Natural killer cell (primary cell): ENCODE measurements at regions not wholly inside any gene's neighbourhood (a gene's known extent, or its start where the extent isn't known, plus 50 kb on each side); places are given as distances from the start of the nearest gene placed in this dataset.
"Not testable (repeated sequence)": the region's sequence is repeated elsewhere in the genome, so short reads cannot be mapped to it uniquely, and the experiment has no call there.

Experiments
- ATAC-seq, 3 donors: fragments of 150-1000 bp in 2 of 3; fragments of 200-7000 bp in 1 of 3; cut with Tn5 transposase; 1 replicate in 1 of 3; 2 replicates in 2 of 3; pipeline ENCODE4 v1.10.0; 2021; ENCODE audit warnings: mild to moderate bottlenecking in 2 of 3, moderate library complexity in 2 of 3
- DNase-seq, 2 donors: peaks; one replicate each; pipeline versions ENCODE4 v3.0.0 to v3.0.0-alpha.2; 2013 to 2021; ENCODE audit warnings: mixed read lengths in 1 of 2
- H3K27ac ChIP-seq: one replicate; pipeline ENCODE4 v1.5.1; 2013; ENCODE audit warnings: mild to moderate bottlenecking, low read length
- H3K27me3 ChIP-seq: one replicate; pipeline ENCODE4 v1.6.1; 2013; ENCODE audit warnings: low read length; ENCODE audit not compliant: control insufficient read depth, insufficient read depth
- H3K36me3 ChIP-seq: one replicate; pipeline ENCODE4 v1.6.1; 2013; ENCODE audit warnings: low read length; ENCODE audit not compliant: control insufficient read depth, insufficient read depth
- H3K4me1 ChIP-seq: one replicate; pipeline ENCODE4 v1.6.1; 2013; ENCODE audit warnings: low read length; ENCODE audit not compliant: control insufficient read depth, insufficient read depth
- H3K4me3 ChIP-seq: one replicate; pipeline ENCODE4 v1.5.1; 2013; ENCODE audit warnings: low read length
- H3K9me3 ChIP-seq: one replicate; pipeline ENCODE4 v1.6.1; 2013; ENCODE audit warnings: low read length; ENCODE audit not compliant: control insufficient read depth, insufficient read depth
- H3K27ac Mint-ChIP-seq, 2 donors: one replicate each; pipeline ENCODE4 v1.8.0; 2022; ENCODE audit warnings: mild to moderate bottlenecking in 2 of 2, mixed read lengths in 2 of 2, moderate library complexity in 1 of 2
- H3K27me3 Mint-ChIP-seq, 2 donors: one replicate each; pipeline ENCODE4 v1.8.0; 2022; ENCODE audit warnings: low read depth in 2 of 2, mixed read lengths in 2 of 2
- H3K36me3 Mint-ChIP-seq: one replicate; pipeline ENCODE4 v1.8.0; 2022; ENCODE audit warnings: mixed read lengths
- H3K4me1 Mint-ChIP-seq, 2 donors: one replicate each; pipeline ENCODE4 v1.8.0; 2022; ENCODE audit warnings: mixed read lengths in 2 of 2
- H3K4me3 Mint-ChIP-seq: one replicate; pipeline ENCODE4 v1.8.0; 2022; ENCODE audit warnings: mild to moderate bottlenecking, moderate library complexity, mixed read lengths
- H3K9me3 Mint-ChIP-seq, 2 donors: one replicate each; pipeline ENCODE4 v1.8.0; 2022; ENCODE audit warnings: mixed read lengths in 2 of 2
- CTCF ChIP-seq: fragments of 200-600 bp; IDR thresholded peaks from one replicate; pipeline ENCODE4 v1.8.0; 2022; ENCODE audit warnings: antibody characterized with exemption
- WGBS: methylation state at CpG from one replicate; pipeline ENCODE4 v1.1.7; 2013; ENCODE audit warnings: missing lambda C conversion rate; ENCODE audit not compliant: insufficient coverage; 5-methylcytosine and 5-hydroxymethylcytosine counted together
- intact Hi-C: fragments of 100-400 bp; cut with micrococcal nuclease; formaldehyde crosslinking; loops from one replicate; pipeline ENCODE4 v1.14.2; 2022

- H3K36me3 ChIP-seq: no peaks in the 10 kb centered on the region
- peaks cover 29 to 35% of the 10 kb centered on the region in 2 donors for H3K27me3 Mint-ChIP-seq
- ATAC-seq: peak; percentile 80 to 96 (median 82)
- 6% methylated on average over 51 of the region's 52 CpGs for WGBS
- TF ChIP-seq CTCF: peak; percentile 75
- no peak overlapping the region for H3K27ac Mint-ChIP-seq
- H3K27ac ChIP-seq: no peak overlapping the region
- H3K4me3 ChIP-seq: no peak overlapping the region
- no peaks in the 10 kb centered on the region for H3K9me3 ChIP-seq
- H3K36me3 Mint-ChIP-seq: no peaks in the 10 kb centered on the region
- peaks cover 10% of the 10 kb centered on the region in 2 donors for H3K4me1 Mint-ChIP-seq
- peaks cover 26% of the 10 kb centered on the region for H3K27me3 ChIP-seq
- H3K9me3 Mint-ChIP-seq: no peaks in the 10 kb centered on the region
- intact Hi-C loops: loop anchor here (1.0 to 5.0 kb wide), 3 partner anchors 153 to 477 kb away; no protein-coding TSS in a partner anchor
- peaks cover 14% of the 10 kb centered on the region for H3K4me1 ChIP-seq
- peak; percentile 77 to 93 for DNase-seq
- no peak overlapping the region for H3K4me3 Mint-ChIP-seq
Measured at GRCh38 chr5:1644810-1645571, 121.2 kb upstream of the LPCAT1 start.

GRCh38 chr5:1644393-1644809 lies 120.6 kb upstream of the LPCAT1 start:
- Histone ChIP-seq H3K4me1 (peaks cover 14% of the 10 kb centered on the region), H3K27me3 (peaks cover 26% of the 10 kb centered on the region)
- not testable (repeated sequence) for H3K36me3 ChIP-seq, H3K4me3 ChIP-seq, H3K36me3 Mint-ChIP-seq, H3K27ac ChIP-seq, H3K27ac Mint-ChIP-seq, H3K4me3 Mint-ChIP-seq, H3K9me3 Mint-ChIP-seq, ATAC-seq, H3K9me3 ChIP-seq
- DNase-seq: peak in 1 of 2 donors; percentile 40
- intact Hi-C loops: loop anchor here (5.0 kb wide), 1 partner anchor 152 kb away; no protein-coding TSS in a partner anchor
- 8% methylated on average over 13 of the region's 22 CpGs for WGBS
- Mint-ChIP-seq H3K27me3 (peaks cover 25 to 29% of the 10 kb centered on the region in 2 donors), H3K4me1 (peaks cover 10% of the 10 kb centered on the region in 2 donors)

GRCh38 chr5:1643651-1644392 lies 120.1 kb upstream of the LPCAT1 start:
- Mint-ChIP-seq H3K36me3 (no peaks in the 10 kb centered on the region), H3K4me1 (peaks cover 10% of the 10 kb centered on the region in 2 donors), H3K9me3 (no peaks in the 10 kb centered on the region), H3K4me3 (no peak overlapping the region), H3K27me3 (peaks cover 21 to 23% of the 10 kb centered on the region in 2 donors), H3K27ac (no peak overlapping the region)
- Histone ChIP-seq H3K36me3 (no peaks in the 10 kb centered on the region), H3K27ac (no peak overlapping the region), H3K4me1 (peaks cover 14% of the 10 kb centered on the region), H3K27me3 (peaks cover 26% of the 10 kb centered on the region), H3K9me3 (no peaks in the 10 kb centered on the region), H3K4me3 (no peak overlapping the region)
- no peak for DNase-seq
- no peak for ATAC-seq
- intact Hi-C loops: loop anchor here (5.0 kb wide), 1 partner anchor 152 kb away; no protein-coding TSS in a partner anchor
- 24% methylated on average over 10 of the region's 14 CpGs for WGBS
- no peak for TF ChIP-seq CTCF

GRCh38 chr5:1642621-1643061 lies 118.9 kb upstream of the LPCAT1 start:
- no peaks in the 10 kb centered on the region for H3K36me3 Mint-ChIP-seq
- H3K27ac Mint-ChIP-seq: no peak overlapping the region
- H3K4me1 Mint-ChIP-seq: peaks cover 10% of the 10 kb centered on the region in 2 donors
- 80% methylated on average over 11 of the region's 11 CpGs for WGBS
- ATAC-seq (no peak), DNase-seq (no peak)
- Histone ChIP-seq H3K4me1 (peaks cover 14% of the 10 kb centered on the region), H3K27ac (no peak overlapping the region), H3K4me3 (no peak overlapping the region), H3K9me3 (no peaks in the 10 kb centered on the region), H3K27me3 (peaks cover 26% of the 10 kb centered on the region), H3K36me3 (no peaks in the 10 kb centered on the region)
- H3K4me3 Mint-ChIP-seq: no peak overlapping the region
- no peaks in the 10 kb centered on the region for H3K9me3 Mint-ChIP-seq
- H3K27me3 Mint-ChIP-seq: peaks cover 21 to 23% of the 10 kb centered on the region in 2 donors
- TF ChIP-seq CTCF: no peak
- intact Hi-C loops: loop anchor here (5.0 kb wide), 1 partner anchor 150 kb away; no protein-coding TSS in a partner anchor
